ENCODE measurements at regions not wholly inside any gene's neighbourhood (a gene's known extent, or its start where the extent isn't known, plus 50 kb on each side); places are given as distances from the start of the nearest gene placed in this dataset.

DNA sequence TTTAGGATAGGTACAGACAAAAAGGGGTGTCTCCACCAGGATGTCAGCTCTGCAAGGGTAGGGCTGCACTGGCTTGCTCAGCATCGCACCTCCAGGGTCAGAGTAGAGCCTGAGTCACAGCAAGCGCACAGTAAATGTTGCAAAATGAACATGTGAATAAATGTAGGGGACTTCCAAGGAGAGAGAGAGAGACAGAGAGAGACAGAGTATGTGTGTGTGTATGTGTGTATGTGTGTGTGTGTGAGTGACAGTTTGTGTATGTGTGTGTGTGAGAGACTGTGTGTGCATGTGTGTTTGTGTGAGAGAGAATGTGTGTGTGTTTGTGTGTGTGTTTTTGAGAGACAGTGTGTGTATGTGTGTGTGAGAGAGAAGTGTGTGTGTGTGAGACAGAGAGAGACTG lies 163.3 kb downstream of the RPS24 start:
- H3K9me2 ChIP-seq (replicated peaks; ENCODE audit: low read length), result no peaks in the 10 kb centered on the region
- TF ChIP-seq CTCF (conservative IDR thresholded peaks at IDR 0.05; ENCODE audit: low read depth, low read length) (no peak), EZH2 (IDR thresholded peaks at IDR 0.05; ENCODE audit: low read length, unreplicated experiment) (no peak), EZH2phosphoT487 (IDR thresholded peaks at IDR 0.05; ENCODE audit: borderline replicate concordance, low read length) (no peak)
- peak; percentile 50 for ATAC-seq
- H3K4me3 ChIP-seq (ENCODE audit: low read length), result no peak overlapping the region
- H3K9ac ChIP-seq (ENCODE audit: low read length), result no peak overlapping the region
- no TSS peak for BruUV-seq (replicated peaks)
- no peak overlapping the region for H3K27ac ChIP-seq (ENCODE audit: low read length)
- H3K4me2 ChIP-seq (ENCODE audit: low read length), result no peak overlapping the region
- intact Hi-C loops (cut with micrococcal nuclease), result no loop called here
- H4K20me1 ChIP-seq (ENCODE audit: low read length), result no peaks in the 10 kb centered on the region
- H3K79me2 ChIP-seq (ENCODE audit: low read length), result no peaks in the 10 kb centered on the region
- ChIA-PET POLR2A (ENCODE audit: unreplicated experiment) (interaction anchor here (0.7 kb wide), 1 partner anchor 173 kb away, joined by 4 read pairs; no protein-coding TSS in a partner anchor), CTCF (no interaction called here)
- peaks cover 3% of the 10 kb centered on the region; the same call in 1 of the 2 replicates for H3K4me1 ChIP-seq (ENCODE audit: insufficient read depth, low read length)
- DNase-seq, result peak; percentile 80
- H3F3A ChIP-seq (ENCODE audit: low read length, unreplicated experiment), result no peaks in the 10 kb centered on the region
- no peak overlapping the region for H2AFZ ChIP-seq (ENCODE audit: low read length)
- no peaks in the 10 kb centered on the region for H3K9me3 ChIP-seq (ENCODE audit: low read length)
- H3K27me3 ChIP-seq (ENCODE audit: low read length), result peaks cover 57% of the 10 kb centered on the region
- no peaks in the 10 kb centered on the region for H3K36me3 ChIP-seq (ENCODE audit: low read depth, low read length)

DNA sequence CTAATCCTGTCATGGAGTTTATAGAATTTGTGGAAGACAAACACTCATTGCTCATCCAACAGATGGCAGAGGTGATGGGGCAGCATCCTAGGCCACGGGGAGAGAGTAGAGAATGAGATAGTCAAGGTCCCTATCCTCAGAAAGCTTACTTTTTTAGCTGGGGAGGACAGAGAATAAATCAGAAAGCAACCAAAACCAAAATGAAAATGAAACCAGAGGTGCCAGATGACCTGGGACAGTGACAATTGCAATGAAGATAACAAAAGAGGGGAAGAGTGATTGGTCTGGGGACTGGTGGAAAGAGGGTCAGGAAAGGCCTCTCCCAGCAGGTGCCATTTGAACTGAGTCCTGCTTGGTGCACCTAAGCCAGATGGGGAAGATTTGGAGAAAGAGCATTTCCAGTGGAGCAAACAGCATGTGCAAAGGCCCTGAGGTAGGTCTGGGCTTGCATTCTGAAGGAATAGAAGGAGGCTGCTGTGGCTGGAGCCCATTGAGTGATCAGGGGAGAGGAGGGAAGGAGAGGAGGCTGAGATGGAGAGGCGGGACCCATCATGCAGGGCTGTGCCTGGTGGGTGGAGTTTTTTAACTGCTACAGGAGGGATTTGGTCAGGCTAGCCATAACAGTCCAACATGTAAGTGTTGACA lies 164.1 kb downstream of the RPS24 start:
- H3K4me3 ChIP-seq (ENCODE audit: low read length), result no peak overlapping the region
- no peaks in the 10 kb centered on the region for H3F3A ChIP-seq (ENCODE audit: low read length, unreplicated experiment)
- intact Hi-C loops (cut with micrococcal nuclease), result no loop called here
- H3K79me2 ChIP-seq (ENCODE audit: low read length), result no peaks in the 10 kb centered on the region
- H3K4me1 ChIP-seq (ENCODE audit: insufficient read depth, low read length), result peaks cover 3% of the 10 kb centered on the region; the same call in 1 of the 2 replicates
- H3K9me3 ChIP-seq (ENCODE audit: low read length), result no peaks in the 10 kb centered on the region
- CTCF ChIA-PET, result no interaction called here
- POLR2A ChIA-PET (ENCODE audit: unreplicated experiment), result interaction anchor here (0.6 to 0.7 kb wide), 2 partner anchors 81 to 172 kb away, joined by 4 to 6 read pairs; no protein-coding TSS in a partner anchor
- no peak for DNase-seq
- peaks cover 62% of the 10 kb centered on the region for H3K27me3 ChIP-seq (ENCODE audit: low read length)
- no peaks in the 10 kb centered on the region for H3K36me3 ChIP-seq (ENCODE audit: low read depth, low read length)
- no TSS peak for BruUV-seq (replicated peaks)
- ATAC-seq, result no peak
- no peak overlapping the region for H2AFZ ChIP-seq (ENCODE audit: low read length)
- no peaks in the 10 kb centered on the region for H3K9me2 ChIP-seq (replicated peaks; ENCODE audit: low read length)
- H3K27ac ChIP-seq (ENCODE audit: low read length), result no peak overlapping the region
- H4K20me1 ChIP-seq (ENCODE audit: low read length), result no peaks in the 10 kb centered on the region
- H3K9ac ChIP-seq (ENCODE audit: low read length), result no peak overlapping the region
- TF ChIP-seq EZH2phosphoT487 (IDR thresholded peaks at IDR 0.05; ENCODE audit: borderline replicate concordance, low read length) (no peak), EZH2 (IDR thresholded peaks at IDR 0.05; ENCODE audit: low read length, unreplicated experiment) (no peak), CTCF (conservative IDR thresholded peaks at IDR 0.05; ENCODE audit: low read depth, low read length) (no peak)
- no peak overlapping the region for H3K4me2 ChIP-seq (ENCODE audit: low read length)

- Histone ChIP-seq H3K9ac (ENCODE audit: low read length) (no peak overlapping the region), H3K27me3 (ENCODE audit: low read length) (peaks cover 57% of the 10 kb centered on the region), H3K9me2 (replicated peaks; ENCODE audit: low read length) (no peaks in the 10 kb centered on the region), H3K9me3 (ENCODE audit: low read length) (no peaks in the 10 kb centered on the region), H3K27ac (ENCODE audit: low read length) (no peak overlapping the region), H3K4me3 (ENCODE audit: low read length) (no peak overlapping the region), H3K79me2 (ENCODE audit: low read length) (no peaks in the 10 kb centered on the region), H3F3A (ENCODE audit: low read length, unreplicated experiment) (no peaks in the 10 kb centered on the region), H3K4me1 (ENCODE audit: insufficient read depth, low read length) (no peaks in the 10 kb centered on the region), H3K36me3 (ENCODE audit: low read depth, low read length) (no peaks in the 10 kb centered on the region), H4K20me1 (ENCODE audit: low read length) (no peaks in the 10 kb centered on the region), H2AFZ (ENCODE audit: low read length) (no peak overlapping the region), H3K4me2 (ENCODE audit: low read length) (no peak overlapping the region)
- BruUV-seq (replicated peaks), result no TSS peak
- CTCF ChIA-PET, result interaction anchor here (0.6 kb wide), 1 partner anchor 103 kb away, joined by 3 read pairs; no protein-coding TSS in a partner anchor
- POLR2A ChIA-PET (ENCODE audit: unreplicated experiment), result interaction anchor here (0.6 kb wide), 1 partner anchor 149 kb away, joined by 4 read pairs; no protein-coding TSS in a partner anchor
- intact Hi-C loops (cut with micrococcal nuclease), result no loop called here
- TF ChIP-seq EZH2 (IDR thresholded peaks at IDR 0.05; ENCODE audit: low read length, unreplicated experiment) (no peak), EZH2phosphoT487 (IDR thresholded peaks at IDR 0.05; ENCODE audit: borderline replicate concordance, low read length) (no peak), CTCF (conservative IDR thresholded peaks at IDR 0.05; ENCODE audit: low read depth, low read length) (no peak)
- ATAC-seq, result no peak
- DNase-seq, result no peak
Measured at GRCh38 chr10:78199005-78199725, 165.5 kb downstream of the RPS24 start.

Data from PC-3 (cell line).